ENCODE measurements at regions not wholly inside any gene's neighbourhood (a gene's known extent, or its start where the extent isn't known, plus 50 kb on each side); places are given as distances from the start of the nearest gene placed in this dataset.
A peak's percentile ranks its signal among the peaks of the same experiment; 100 is the strongest.

DNA sequence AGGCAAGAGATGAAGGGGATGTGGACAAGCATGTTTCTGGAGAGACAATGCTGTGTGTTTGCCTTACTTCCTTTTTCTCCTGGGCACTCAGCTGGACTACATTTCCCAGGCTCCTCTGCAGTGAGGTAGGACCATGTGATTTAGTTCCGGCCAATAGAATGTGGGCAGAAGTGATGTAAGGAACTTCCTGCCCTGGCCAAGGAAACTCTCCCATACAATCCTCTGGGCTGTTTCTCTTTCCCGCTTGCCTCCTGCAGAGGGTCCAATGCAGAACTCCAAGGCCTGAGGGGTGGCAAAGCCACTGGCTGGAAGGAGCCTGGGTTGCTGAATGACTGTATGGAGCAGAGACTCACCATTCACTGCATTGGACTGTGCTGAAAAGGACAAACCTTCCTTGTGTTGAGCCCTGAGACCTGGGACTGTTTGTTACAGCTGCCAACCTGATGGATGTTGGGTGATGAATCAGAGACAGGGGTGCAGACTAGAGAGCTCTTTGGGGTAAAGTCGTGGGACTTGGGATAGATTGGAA lies 82.7 kb upstream of the SLC6A6 start:
- Histone ChIP-seq H2AFZ (ENCODE audit: low read length) (peak overlapping the region; percentile 93), H3K4me3 (ENCODE audit: extremely low read depth in 1 of 4, insufficient read depth in 2 of 4, low read depth in 3 of 4, low read length in 4 of 4) (peak overlapping the region in 3 of 4 experiments; percentile 3 to 38 (median 7); a peak in 2 of 8 replicates)
- TF ChIP-seq, protein P1, sequence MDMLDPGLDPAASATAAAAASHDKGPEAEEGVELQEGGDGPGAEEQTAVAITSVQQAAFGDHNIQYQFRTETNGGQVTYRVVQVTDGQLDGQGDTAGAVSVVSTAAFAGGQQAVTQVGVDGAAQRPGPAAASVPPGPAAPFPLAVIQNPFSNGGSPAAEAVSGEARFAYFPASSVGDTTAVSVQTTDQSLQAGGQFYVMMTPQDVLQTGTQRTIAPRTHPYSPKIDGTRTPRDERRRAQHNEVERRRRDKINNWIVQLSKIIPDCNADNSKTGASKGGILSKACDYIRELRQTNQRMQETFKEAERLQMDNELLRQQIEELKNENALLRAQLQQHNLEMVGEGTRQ (IDR thresholded peaks at IDR 0.05; ENCODE audit: low read length) = peak; percentile 89
- TF ChIP-seq GABPA (IDR thresholded peaks at IDR 0.05; ENCODE audit: borderline replicate concordance, insufficient read depth, low read length) = peak; percentile 15; the same call in 1 of the 2 replicates
- TF ChIP-seq CEBPB (IDR thresholded peaks at IDR 0.05; ENCODE audit: low read depth, low read length) = 0 out of 2 replicates have a peak, but pooled peaks have one; percentile 3
- no peak for TF ChIP-seq KDM5A (IDR thresholded peaks at IDR 0.05; ENCODE audit: low read length)
- TF ChIP-seq, protein P2, sequence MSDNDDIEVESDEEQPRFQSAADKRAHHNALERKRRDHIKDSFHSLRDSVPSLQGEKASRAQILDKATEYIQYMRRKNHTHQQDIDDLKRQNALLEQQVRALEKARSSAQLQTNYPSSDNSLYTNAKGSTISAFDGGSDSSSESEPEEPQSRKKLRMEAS (IDR thresholded peaks at IDR 0.05) = no peak
- TF ChIP-seq RNF2 (IDR thresholded peaks at IDR 0.05; ENCODE audit: borderline replicate concordance, low read depth, low read length, missing control alignments, poor library complexity, severe bottlenecking) = no peak
- TF ChIP-seq, protein P3, sequence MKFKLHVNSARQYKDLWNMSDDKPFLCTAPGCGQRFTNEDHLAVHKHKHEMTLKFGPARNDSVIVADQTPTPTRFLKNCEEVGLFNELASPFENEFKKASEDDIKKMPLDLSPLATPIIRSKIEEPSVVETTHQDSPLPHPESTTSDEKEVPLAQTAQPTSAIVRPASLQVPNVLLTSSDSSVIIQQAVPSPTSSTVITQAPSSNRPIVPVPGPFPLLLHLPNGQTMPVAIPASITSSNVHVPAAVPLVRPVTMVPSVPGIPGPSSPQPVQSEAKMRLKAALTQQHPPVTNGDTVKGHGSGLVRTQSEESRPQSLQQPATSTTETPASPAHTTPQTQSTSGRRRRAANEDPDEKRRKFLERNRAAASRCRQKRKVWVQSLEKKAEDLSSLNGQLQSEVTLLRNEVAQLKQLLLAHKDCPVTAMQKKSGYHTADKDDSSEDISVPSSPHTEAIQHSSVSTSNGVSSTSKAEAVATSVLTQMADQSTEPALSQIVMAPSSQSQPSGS (IDR thresholded peaks at IDR 0.05; ENCODE audit: low read length) = peak; percentile 71; the same call in 1 of the 2 replicates
- TF ChIP-seq SIX5 (IDR thresholded peaks at IDR 0.05; ENCODE audit: low read depth, low read length) = peak; percentile 87
- TF ChIP-seq BACH1 (IDR thresholded peaks at IDR 0.05; ENCODE audit: low read length) = no peak

More for the DNA sequence above, 82.7 kb upstream of the SLC6A6 start:
- Histone ChIP-seq H3K9ac (replicated peaks in 1 of 4; ENCODE audit: extremely low read depth in 1 of 4, low read depth in 3 of 4, low read length in 3 of 4) (no peak overlapping the region), H2BK20ac (ENCODE audit: low read length) (0 out of 2 replicates have a peak overlapping the region, but pooled peaks have one; percentile 5), H3K56ac (replicated peaks; ENCODE audit: insufficient read length, low read depth, low read length) (no peak overlapping the region), H3K79me2 (ENCODE audit: control insufficient read depth in 1 of 2, insufficient read depth in 2 of 2, low read length in 2 of 2) (no peaks in the 10 kb centered on the region), H3K23me2 (ENCODE audit: low read depth, low read length) (no peaks in the 10 kb centered on the region; the same call in 1 of the 2 replicates), H4K20me1 (replicated peaks in 1 of 2; ENCODE audit: control insufficient read depth in 1 of 2, insufficient read depth in 2 of 2, low read length in 2 of 2) (no peaks in the 10 kb centered on the region), H3K27ac (ENCODE audit: low read depth, low read length) (no peak overlapping the region), H2BK12ac (ENCODE audit: low read depth, low read length) (no peak overlapping the region; the same call in none of the 2 replicates), H3K27me3 (replicated peaks in 1 of 4; ENCODE audit: control insufficient read depth in 3 of 4, extremely low read depth in 1 of 4, insufficient read depth in 3 of 4, low read length in 3 of 4) (no peaks in the 10 kb centered on the region), H4K91ac (replicated peaks; ENCODE audit: insufficient read length, low read length) (no peak overlapping the region), H2AK5ac (ENCODE audit: low read depth, low read length) (0 out of 2 replicates have a peak overlapping the region, but pooled peaks have one; percentile 59), H4K8ac (ENCODE audit: extremely low read depth, insufficient read depth, low read length) (no peak overlapping the region), H3K9me3 (ENCODE audit: insufficient read depth in 2 of 2, low read depth in 1 of 2, low read length in 1 of 2) (no peaks in the 10 kb centered on the region), H3K23ac (ENCODE audit: insufficient read length) (no peak overlapping the region), H3K36me3 (ENCODE audit: control insufficient read depth in 2 of 4, insufficient read depth in 4 of 4, low read length in 3 of 4) (no peaks in the 10 kb centered on the region), H2BK5ac (ENCODE audit: low read depth, low read length) (peak overlapping the region; percentile 74; the same call in 1 of the 2 replicates), H3K14ac (ENCODE audit: insufficient read length) (no peak overlapping the region), H2BK15ac (ENCODE audit: low read length) (peak overlapping the region; percentile 76; the same call in 1 of the 2 replicates), H4K5ac (ENCODE audit: insufficient read length, low read depth, low read length) (no peak overlapping the region), H2BK120ac (replicated peaks; ENCODE audit: low read depth, low read length) (no peak overlapping the region), H3K4me1 (replicated peaks in 1 of 4; ENCODE audit: control insufficient read depth in 3 of 4, insufficient read depth in 4 of 4, low read length in 3 of 4) (peaks cover 0 to 11% (median 5%) of the 10 kb centered on the region in 4 experiments; a peak in 4 of 7 replicates), H3K4me2 (ENCODE audit: insufficient read depth in 1 of 2, low read depth in 2 of 2, low read length in 2 of 2) (peak overlapping the region; percentile 48 to 58), H3K4ac (replicated peaks; ENCODE audit: insufficient read length, low read depth, low read length) (no peak overlapping the region), H3K18ac (ENCODE audit: extremely low read depth, low read length) (peak overlapping the region; percentile 95), H3K79me1 (ENCODE audit: low read depth, low read length) (no peaks in the 10 kb centered on the region)
- CTCF ChIA-PET (ENCODE audit: partially characterized antibody) = interaction anchor here (0.5 to 2.6 kb wide), 9 partner anchors 9 to 131 kb away, joined by 3 to 15 read pairs (median 4); no protein-coding TSS in a partner anchor
- POLR2A ChIA-PET (ENCODE audit: partially characterized antibody) = interaction anchor here (1.4 kb wide), 1 partner anchor 10 kb away, joined by 6 read pairs; no protein-coding TSS in a partner anchor
- DNase-seq (ENCODE audit: low read depth in 1 of 2, low spot score in 2 of 2) (peak; percentile 47 to 69), FAIRE-seq (peak; percentile 95)
- WGBS, 2 experiments (ENCODE audit: extremely low coverage in 1 of 2, insufficient coverage in 1 of 2, insufficient read length in 1 of 2, insufficient replicate concordance in 2 of 2, low coverage in 1 of 2, low lambda C conversion rate in 2 of 2, missing lambda C conversion rate in 1 of 2) = 29% methylated on average over 3 of the region's 3 CpGs; no CpG with 5 or more reads in 1 of the 2 experiments

Measured in H1 (cell line).